ENCODE measurements at regions not wholly inside any gene's neighbourhood (a gene's known extent, or its start where the extent isn't known, plus 50 kb on each side); places are given as distances from the start of the nearest gene placed in this dataset.

DNA sequence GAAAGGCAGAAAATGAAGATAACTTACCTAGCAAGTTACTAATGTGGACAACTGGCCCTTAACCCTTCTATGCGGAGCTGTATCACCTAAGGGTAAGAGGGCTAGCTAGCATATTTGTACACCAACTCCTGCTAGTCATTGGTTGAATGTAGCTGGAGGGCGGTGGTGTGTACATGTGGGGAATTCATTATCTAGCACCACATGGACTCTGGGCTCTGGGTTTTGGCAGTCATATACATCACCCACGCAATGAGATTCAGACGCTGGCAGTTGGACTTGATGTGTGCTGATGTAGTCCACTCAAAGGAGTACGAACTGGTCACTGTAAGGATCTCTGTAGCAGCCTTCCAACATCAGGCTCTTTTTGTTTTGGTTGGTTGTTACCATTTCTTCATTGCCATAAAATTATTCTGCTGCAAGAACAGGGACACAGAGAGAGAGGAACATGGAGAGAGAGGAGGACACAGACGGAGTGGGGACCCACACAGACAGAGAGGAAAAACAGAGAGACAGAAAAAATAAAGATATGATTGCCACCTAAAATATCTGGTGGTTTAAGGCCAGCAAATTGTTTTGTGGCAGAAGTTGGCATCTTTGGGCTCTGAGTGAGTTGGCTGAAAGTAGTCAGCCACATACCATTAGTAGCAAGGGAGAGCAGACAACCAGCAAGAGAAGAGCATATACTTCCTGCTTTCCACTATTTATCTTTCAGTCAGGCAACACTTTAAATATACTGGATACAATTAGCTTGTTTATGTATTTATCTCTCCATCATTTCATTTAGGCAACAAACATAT is 76.7 kb upstream of the MTPN start:
- no peak for DNase-seq (ENCODE audit: low read depth in 4 of 4, low spot score in 2 of 4)

DNA sequence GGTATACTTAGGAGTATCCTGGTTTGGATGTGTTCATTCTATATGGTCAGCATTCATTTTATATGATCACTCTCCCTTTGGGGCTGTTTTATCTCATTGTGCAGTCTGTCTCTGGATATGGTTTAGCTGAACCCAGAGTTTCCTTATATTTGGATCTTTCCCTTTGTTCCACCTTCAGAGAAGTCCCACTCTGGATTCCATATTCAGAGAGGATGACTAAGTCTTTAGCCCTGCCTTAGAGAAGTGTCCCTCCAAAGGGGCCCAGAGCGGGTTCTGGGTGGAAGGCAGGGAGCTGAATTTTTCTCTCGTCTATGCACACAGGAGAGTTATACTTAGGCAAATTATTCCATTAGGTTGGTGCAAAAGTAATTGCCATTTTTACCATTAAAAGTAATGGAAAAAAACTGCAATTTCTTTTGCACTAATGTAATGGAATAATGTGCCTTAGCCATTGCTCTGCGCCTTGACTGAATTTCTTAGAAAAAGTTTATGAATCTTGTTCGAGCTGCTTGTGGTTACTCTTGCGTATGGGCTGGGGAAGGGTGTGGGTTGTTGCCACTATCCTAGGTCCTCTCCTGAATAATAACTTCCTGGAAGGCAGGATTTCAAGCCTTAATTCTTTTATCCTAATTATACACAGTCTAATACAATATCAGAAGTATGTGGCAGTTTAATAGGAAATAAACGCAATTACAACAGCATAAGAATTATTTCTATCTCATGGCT is 74.2 kb upstream of the MTPN start:
- DNase-seq (ENCODE audit: low read depth in 4 of 4, low spot score in 2 of 4), result no peak

DNA sequence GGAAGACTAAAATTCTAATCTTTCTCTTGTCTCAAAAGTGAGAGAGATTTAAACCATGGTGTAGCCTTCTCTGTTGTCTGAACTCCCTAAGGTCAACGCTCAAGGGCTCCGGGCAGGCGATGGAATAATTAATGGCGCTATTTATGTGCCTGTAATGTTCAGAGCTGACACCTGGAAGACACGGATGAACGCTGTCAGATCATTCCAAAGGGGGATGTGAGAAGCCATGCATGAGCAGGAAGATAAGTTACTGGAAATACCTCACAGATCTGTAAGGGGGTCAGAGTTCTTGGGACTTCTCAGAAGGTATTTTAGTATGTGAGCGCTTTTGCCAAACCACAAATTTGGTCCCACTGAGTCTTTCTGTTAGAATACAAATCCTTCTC is 73.3 kb upstream of the MTPN start:
- DNase-seq (ENCODE audit: low read depth in 4 of 4, low spot score in 2 of 4), result peak in 1 of 4 donors; percentile 48

DNA sequence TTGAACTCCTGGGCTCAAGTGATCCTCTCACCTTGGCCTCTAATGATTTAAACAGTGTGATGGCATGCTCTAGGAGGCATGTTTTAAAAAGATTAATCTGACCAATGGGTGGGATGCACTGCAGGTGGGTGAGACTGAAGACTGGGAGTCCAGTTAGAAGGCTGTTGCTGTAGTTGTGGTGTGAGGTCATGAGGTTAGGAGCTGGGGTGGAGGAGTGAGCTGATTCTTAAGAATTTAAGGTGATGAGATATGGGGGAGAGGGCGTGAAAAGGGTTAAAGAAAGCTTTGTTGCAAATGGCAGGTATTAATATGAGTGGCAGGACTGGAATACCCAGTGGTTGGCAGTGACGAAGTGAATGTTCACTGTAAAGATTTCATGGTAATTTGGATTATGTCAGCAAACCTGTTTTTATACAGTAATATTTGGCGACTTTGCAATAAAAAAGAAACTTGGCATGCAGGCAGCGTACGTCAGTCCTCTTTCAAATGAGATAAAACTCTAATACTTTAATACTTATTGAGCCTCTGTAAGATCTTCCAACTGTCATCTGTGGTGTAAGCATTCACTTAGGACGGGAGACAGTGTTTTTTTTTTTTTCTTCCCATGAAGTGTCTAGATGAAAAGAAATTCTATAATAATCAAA is 72.8 kb upstream of the MTPN start:
- DNase-seq (ENCODE audit: low read depth in 4 of 4, low spot score in 2 of 4), result no peak

DNA sequence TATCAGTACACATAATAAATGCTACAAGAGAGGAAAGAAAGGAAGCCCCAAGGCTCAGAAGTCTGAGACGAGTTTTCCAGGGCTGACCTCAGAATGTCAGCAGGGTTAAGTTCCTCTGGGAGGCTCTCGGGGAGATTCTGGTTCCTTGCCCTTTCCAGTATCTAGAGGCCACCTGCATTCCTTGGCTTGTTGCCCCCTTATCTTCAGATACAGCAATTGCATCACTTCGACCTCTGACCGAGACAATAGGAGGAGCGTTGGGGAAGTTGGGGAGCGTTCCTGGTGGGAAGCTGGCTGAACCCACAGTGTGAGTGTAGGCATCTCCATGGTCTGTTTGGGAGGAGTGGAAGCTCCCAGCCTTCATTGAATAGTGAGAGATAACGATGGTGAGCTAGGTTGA is 72.0 kb upstream of the MTPN start:
- no peak for DNase-seq (ENCODE audit: low read depth in 4 of 4, low spot score in 2 of 4)

DNA sequence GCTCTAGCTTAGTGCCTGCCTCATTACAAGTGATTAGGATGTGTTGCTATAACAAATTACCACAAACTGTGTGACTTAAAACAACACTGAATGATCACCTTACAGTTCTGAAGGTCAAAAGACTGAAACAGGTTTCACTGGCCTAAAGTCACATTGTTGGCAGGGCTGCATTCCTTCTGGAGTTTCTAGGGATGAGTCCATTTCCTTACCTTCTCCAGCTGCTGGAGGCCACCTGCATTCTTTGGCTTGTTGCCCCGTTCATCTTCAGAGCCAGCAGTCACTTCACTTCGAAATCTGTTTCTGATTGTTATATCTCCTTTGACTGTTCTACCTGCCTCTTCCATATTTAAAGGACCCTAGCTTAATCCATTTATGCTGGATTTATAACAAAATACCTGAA is 69.4 kb upstream of the MTPN start:
- no peak for DNase-seq (ENCODE audit: low read depth in 4 of 4, low spot score in 2 of 4)

DNA sequence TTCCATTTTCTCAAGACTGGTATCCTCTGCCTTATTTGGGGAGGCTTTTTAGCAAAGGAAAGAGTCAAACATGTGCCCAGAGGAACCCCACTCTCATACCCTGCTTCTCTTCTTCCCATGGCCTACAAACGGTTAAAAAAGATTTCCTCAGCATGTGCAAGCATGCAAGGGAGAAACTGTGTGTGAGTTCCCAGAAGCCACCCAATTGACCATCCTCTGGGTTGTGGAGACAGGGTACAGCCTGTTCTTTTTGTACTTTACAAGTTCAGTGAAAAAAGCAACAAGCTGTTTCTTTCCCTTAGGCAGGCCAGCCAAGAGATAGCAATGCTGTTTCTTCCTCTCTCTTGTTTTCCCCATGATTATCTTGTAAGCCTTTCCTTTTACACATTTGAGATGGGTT is 68.8 kb upstream of the MTPN start:
- no peak for DNase-seq (ENCODE audit: low read depth in 4 of 4, low spot score in 2 of 4)

DNA sequence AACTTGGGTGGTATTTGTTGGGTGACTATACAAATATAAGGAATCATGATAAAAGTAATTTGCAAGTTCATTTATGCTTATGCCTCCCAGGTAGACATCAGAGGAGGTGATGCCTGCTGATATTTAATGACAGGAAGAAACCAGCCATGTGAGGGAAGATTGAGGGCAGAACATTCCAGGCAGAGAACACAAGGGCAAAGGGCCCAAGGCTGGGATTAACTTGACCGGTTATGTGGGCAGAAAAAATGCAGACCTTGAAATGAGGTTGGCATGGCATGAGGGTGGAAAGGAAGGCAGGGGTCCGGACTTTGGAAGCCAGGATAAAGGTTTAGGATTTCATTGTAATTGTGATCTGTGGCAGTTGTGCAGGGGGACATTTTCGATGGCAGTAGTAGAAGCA is 68.0 kb upstream of the MTPN start:
- DNase-seq (ENCODE audit: low read depth in 4 of 4, low spot score in 2 of 4), result no peak

DNA sequence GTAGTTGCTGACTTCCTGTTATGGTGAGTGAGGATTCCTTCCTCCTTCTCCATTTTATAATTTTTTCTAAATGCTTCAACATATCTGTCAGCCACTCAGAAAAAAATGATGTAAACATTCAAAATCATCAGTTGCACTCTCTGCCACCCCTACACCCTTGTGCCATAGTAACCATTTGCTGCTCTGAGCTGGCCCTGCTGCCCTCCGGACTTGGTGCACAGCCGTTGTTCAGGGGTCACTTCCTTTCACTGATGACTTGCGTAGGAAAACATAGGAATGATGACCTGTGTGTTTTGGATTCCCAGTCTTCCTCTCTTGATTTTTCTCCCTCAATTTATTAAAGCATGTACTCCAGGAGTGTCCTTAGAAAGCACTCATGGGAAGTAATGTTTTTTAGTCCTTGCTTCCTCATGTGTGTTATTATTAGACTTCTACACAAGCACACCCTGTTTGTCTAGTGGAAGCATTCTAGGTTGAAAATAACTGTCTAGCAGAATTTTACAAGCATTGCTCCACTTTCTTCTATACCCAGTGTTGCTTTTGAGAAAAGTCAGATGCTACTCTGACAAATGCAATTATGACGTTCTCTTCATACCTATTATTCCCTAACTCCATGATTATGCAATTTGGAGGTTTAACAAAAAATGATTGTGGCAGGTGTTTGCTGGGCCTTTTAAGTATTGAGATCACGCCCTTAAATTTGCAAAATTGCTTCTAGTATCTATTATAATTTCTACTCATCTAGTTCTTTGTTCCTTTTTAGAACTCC is 62.6 kb upstream of the MTPN start:
- no peak for DNase-seq (ENCODE audit: low read depth in 4 of 4, low spot score in 2 of 4)

DNA sequence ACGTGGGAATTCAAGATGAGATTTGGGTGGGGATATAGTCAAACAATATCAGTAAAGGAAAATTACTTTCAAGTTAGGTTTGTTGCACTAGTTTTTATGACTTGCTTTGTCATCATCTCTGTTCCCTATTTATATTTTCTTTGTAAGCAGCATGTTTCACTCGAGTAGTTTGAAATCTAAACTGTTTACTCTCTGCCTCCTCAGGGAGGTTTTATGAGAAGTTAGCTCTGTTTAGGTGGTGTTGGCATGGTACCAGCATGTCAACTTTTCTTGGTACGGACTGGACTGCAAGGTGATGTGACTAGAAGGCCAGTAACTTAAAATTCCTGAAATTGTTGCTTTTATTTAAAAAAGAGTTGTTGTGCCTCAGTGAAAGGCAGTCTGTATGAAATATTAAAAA is 59.2 kb upstream of the MTPN start:
- DNase-seq (ENCODE audit: low read depth in 4 of 4, low spot score in 2 of 4), result peak in 1 of 4 donors; percentile 36

DNA sequence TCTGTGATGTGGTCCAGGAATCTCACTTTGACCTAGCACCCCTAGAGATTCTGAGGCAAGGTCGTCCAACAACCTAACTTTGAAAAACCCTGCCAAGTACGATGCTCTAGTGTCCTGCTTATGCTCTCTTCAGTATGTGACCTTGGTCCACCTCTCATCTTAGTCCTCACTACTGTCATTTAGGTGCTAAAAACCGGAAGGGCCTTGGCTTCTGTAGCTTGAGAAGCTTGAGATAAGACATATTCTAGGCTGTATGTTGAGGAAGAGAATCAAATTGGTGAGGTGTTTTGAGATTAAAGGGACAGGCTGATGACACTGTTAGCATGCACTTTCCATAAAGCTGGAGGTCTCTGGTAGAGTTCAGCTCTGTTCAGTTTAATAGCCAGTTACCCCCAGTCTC is 57.0 kb upstream of the MTPN start:
- DNase-seq (ENCODE audit: low read depth in 4 of 4, low spot score in 2 of 4), result no peak

DNA sequence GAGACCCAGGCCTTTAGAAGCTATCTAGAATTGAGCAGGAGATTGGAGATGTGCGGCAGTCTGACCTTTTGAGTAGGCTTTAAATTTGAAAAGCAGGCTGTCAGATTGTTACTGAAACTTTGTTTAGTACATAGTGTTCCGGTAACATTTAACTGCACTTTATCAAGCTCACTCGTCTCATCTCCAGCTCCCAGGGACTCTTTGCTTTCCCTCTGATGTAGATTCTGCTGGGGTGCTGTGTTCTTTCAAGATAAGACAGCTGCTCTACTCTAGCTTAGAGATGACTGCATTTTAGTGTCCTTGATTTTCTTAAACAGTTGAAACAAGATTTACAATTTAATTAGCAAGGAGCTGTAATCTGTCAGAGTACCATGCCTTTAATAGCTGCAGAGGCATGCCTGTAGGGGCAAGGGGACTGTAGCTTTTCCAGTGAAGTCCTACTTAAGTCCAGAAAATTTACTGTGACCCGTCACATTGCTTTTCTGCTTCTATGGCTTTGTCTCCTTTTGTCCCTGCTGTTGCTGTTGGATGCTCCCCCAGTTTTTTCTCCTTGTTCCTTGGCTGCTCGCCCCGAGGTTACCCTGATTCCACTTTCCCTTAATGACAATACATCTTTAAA is 56.4 kb upstream of the MTPN start:
- DNase-seq (ENCODE audit: low read depth in 4 of 4, low spot score in 2 of 4), result peak in 3 of 4 donors; percentile 72 to 73 (median 73)

DNA sequence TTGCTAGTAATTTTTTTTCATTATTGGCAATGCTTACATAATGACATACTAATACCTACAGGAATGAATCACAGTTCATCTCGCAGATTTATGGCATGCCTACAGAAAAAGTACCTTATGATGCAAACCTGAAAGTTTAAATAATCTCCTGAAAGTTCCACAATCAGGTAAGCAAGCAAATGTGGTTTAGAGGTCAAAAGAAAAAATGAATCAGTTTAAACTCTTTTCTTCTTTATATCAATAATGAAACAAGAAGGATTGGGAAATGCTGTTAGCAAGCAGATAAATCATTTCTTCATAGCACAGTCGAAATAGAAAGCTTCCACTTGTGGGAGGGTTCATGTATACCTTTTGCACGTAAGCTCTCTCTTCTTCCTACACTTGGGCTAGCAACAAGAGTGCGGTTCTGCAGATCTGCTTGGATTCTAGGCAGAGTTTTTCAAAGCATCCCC is 53.7 kb upstream of the MTPN start:
- DNase-seq (ENCODE audit: low read depth in 4 of 4, low spot score in 2 of 4), result no peak

DNA sequence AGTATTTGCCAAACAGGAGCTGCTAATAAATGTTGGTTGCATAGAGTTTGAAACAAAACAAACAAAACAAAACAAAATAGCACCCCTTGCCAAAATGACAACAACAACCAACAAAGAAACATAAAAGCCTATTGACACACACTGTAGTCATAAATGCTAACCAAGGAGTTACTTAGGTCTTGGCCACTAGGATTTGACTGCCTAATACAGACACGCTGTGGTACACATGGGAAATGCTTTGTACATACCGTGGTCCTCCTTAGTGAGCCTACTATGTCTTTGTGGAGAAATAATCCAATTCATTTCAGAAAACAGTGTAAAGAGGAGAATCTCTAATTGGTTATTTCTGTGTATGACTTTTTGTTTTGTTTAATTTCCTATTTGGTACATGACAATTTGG is 53.2 kb upstream of the MTPN start:
- no peak for DNase-seq (ENCODE audit: low read depth in 4 of 4, low spot score in 2 of 4)

DNA sequence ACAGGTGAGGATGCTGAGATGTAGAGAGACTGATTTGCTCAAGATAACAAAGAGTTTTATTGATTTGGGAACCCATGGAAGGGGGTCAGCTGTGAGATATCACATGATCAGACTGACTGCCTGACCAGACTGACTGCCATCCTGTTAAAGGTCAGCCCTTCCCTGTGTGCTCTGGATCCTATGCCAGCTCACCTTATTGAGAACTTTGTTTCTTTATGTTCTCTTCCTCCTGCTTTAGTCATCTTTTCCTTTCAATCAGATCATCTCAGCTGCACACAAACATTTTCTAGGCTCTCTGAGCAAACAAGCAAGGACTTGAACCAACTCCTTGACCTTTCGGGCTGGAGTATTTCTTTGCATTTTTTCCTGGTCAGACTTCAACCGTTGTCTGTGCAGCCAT is 50.0 kb upstream of the MTPN start:
- DNase-seq (ENCODE audit: low read depth in 4 of 4, low spot score in 2 of 4), result no peak

Data from left renal cortex interstitium (tissue), 4 donors.